ENCODE measurements at regions not wholly inside any gene's neighbourhood (a gene's known extent, or its start where the extent isn't known, plus 50 kb on each side); places are given as distances from the start of the nearest gene placed in this dataset.

DNA sequence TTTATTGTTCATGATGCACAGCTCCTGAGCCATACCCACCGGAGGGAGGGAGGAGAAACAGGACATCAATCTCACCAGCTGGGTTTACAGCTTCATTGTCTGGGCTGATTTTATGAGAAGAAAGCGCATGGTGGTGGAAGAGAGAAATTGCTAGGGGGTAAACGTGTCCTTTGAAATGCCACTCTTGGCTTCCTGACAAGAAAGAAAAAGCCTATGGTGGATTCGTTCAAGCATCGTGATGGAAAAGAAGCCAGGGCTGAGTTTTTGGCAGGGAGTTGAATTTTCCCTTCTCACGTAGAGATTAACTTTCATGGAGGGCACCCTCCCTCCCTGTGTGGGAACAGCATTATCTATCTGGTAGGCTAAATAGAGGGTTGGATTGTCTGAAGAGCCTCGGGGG is 502.0 kb downstream of the SLC4A3 start:
- Mint-ChIP-seq H3K27me3 (peaks cover 0 to 5% (median 0%) of the 10 kb centered on the region in 5 donors), H3K9me3 (peaks cover 0 to 13% (median 7%) of the 10 kb centered on the region in 11 donors), H3K4me3 (no peak overlapping the region), H3K4me1 (no peaks in the 10 kb centered on the region), H3K27ac (no peak overlapping the region), H3K36me3 (no peaks in the 10 kb centered on the region)
- Histone ChIP-seq H3K4me1 (ENCODE audit: control insufficient read depth in 2 of 2, insufficient read depth in 2 of 2, low read length in 2 of 2) (no peaks in the 10 kb centered on the region), H3K9me3 (ENCODE audit: control insufficient read depth in 2 of 3, low read length in 3 of 3) (peaks cover 0 to 5% (median 0%) of the 10 kb centered on the region in 3 experiments), H3K36me3 (ENCODE audit: control insufficient read depth in 2 of 3, insufficient read depth in 3 of 3, low read length in 3 of 3) (no peaks in the 10 kb centered on the region), H3K27ac (ENCODE audit: low read depth, low read length) (no peak overlapping the region), H3K4me3 (ENCODE audit: low read length) (no peak overlapping the region), H3K27me3 (ENCODE audit: control insufficient read depth in 2 of 2, insufficient read depth in 2 of 2, low read length in 2 of 2) (no peaks in the 10 kb centered on the region)
- CTCF ChIA-PET = no interaction called here
- intact Hi-C loops (cut with micrococcal nuclease) = no loop called here
- POLR2A ChIA-PET = no interaction called here
- ATAC-seq (no peak), DNase-seq (no peak)

DNA sequence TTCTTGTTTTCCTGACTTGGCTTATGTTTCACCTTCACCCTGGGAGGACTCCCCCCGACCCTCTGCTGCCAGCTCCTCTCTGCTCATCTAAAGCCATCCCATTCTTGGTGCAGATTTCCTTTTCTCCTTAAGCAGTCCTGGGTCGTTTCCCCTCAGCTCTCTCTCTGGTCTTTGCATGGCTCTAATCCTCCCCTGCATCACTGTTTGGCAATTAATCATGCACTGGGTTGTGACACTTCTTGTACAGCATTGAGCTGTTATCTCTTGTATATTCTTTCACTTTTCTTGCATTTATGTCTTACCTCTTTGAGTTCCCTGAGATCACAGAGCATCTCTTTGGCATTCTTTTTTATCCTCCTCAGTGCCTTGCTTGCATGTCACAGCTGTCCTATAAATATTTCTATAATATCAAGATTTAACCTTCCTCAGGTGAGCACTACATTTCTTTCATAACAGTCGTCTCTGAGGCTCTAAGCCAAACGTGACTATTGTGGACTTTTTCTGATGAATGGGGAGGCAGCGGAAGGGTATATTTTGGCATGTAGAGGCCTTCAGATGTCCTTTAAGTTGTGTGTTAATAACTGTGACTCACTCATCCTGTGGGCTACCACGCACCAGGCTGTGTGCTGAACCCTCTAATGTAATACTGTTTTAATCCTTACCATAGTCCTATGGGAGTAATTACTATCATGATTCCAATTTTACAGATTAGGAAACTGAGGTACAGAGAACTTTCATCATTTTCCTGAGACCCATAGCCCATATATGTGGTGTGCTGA is 507.5 kb downstream of the SLC4A3 start:
- no peaks in the 10 kb centered on the region for H3K4me1 ChIP-seq (ENCODE audit: control insufficient read depth in 2 of 2, insufficient read depth in 2 of 2, low read length in 2 of 2)
- ChIA-PET CTCF (no interaction called here), POLR2A (no interaction called here)
- H3K27ac ChIP-seq (ENCODE audit: low read depth, low read length) = no peak overlapping the region
- Mint-ChIP-seq H3K9me3 (peaks cover 0 to 13% (median 5%) of the 10 kb centered on the region in 11 donors), H3K4me1 (no peaks in the 10 kb centered on the region), H3K27ac (no peak overlapping the region), H3K4me3 (no peak overlapping the region), H3K27me3 (no peaks in the 10 kb centered on the region), H3K36me3 (no peaks in the 10 kb centered on the region)
- DNase-seq = no peak
- no peak for ATAC-seq
- peaks cover 0 to 5% (median 0%) of the 10 kb centered on the region in 3 experiments for H3K9me3 ChIP-seq (ENCODE audit: control insufficient read depth in 2 of 3, low read length in 3 of 3)
- H3K4me3 ChIP-seq (ENCODE audit: low read length) = no peak overlapping the region
- H3K36me3 ChIP-seq (ENCODE audit: control insufficient read depth in 2 of 3, insufficient read depth in 3 of 3, low read length in 3 of 3) = no peaks in the 10 kb centered on the region
- intact Hi-C loops (cut with micrococcal nuclease) = no loop called here
- no peaks in the 10 kb centered on the region for H3K27me3 ChIP-seq (ENCODE audit: control insufficient read depth in 2 of 2, insufficient read depth in 2 of 2, low read length in 2 of 2)

DNA sequence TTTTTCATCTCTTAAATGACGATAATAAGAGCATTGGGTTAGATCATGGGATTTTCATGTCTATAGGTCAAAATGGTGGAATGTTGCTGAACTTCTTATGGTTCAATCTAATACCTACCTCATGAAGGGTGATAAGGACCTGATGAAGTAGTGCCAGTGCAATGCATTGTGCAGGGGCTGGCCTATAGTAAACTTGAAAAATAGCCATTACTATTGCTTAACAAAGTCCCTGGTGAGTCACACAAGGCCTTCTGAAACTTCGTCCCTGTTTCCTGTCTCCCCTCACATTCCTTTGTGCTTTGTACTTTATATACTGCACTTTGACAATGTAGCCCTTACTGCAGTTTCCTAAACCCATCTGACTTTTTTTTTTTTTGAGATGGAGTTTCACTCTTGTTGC is 515.9 kb downstream of the SLC4A3 start:
- CTCF ChIA-PET = no interaction called here

DNA sequence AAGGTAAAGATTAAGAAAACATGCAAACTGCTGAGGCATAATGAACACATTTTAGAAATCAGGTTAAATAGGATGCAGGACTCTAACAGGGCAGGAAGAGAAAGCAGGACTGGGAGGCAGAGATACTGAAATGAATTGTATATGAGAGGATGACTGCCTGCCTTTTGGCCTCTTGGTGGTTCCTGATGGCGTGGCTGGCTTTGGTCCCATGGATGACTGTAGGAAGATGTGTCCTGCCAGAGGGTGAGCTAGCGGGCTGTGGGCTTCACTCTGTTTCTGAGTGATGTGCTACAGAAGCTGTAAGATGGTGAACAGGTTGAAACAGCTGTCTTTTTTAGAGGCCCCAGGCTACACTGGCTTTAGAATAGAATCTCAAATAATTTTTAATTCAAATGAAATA is 517.0 kb downstream of the SLC4A3 start:
- H3K4me3 Mint-ChIP-seq = no peak overlapping the region
- CTCF ChIA-PET = no interaction called here
- no peaks in the 10 kb centered on the region for H3K27me3 ChIP-seq (ENCODE audit: control insufficient read depth in 2 of 2, insufficient read depth in 2 of 2, low read length in 2 of 2)

More for the DNA sequence above, 515.9 kb downstream of the SLC4A3 start:
- Histone ChIP-seq H3K27me3 (ENCODE audit: control insufficient read depth in 2 of 2, insufficient read depth in 2 of 2, low read length in 2 of 2) (no peaks in the 10 kb centered on the region), H3K4me1 (ENCODE audit: control insufficient read depth in 2 of 2, insufficient read depth in 2 of 2, low read length in 2 of 2) (no peaks in the 10 kb centered on the region), H3K4me3 (ENCODE audit: low read length) (no peak overlapping the region), H3K9me3 (ENCODE audit: control insufficient read depth in 2 of 3, low read length in 3 of 3) (no peaks in the 10 kb centered on the region), H3K36me3 (ENCODE audit: control insufficient read depth in 2 of 3, insufficient read depth in 3 of 3, low read length in 3 of 3) (no peaks in the 10 kb centered on the region), H3K27ac (ENCODE audit: low read depth, low read length) (no peak overlapping the region)
- H3K27ac Mint-ChIP-seq = no peak overlapping the region
- H3K9me3 Mint-ChIP-seq = peaks cover 0 to 14% (median 4%) of the 10 kb centered on the region in 11 donors
- POLR2A ChIA-PET = no interaction called here
- no peaks in the 10 kb centered on the region for H3K4me1 Mint-ChIP-seq
- intact Hi-C loops (cut with micrococcal nuclease) = no loop called here
- H3K4me3 Mint-ChIP-seq = no peak overlapping the region
- DNase-seq (no peak), ATAC-seq (no peak)
- H3K36me3 Mint-ChIP-seq = no peaks in the 10 kb centered on the region
- peaks cover 0 to 20% (median 8%) of the 10 kb centered on the region in 5 donors for H3K27me3 Mint-ChIP-seq

DNA sequence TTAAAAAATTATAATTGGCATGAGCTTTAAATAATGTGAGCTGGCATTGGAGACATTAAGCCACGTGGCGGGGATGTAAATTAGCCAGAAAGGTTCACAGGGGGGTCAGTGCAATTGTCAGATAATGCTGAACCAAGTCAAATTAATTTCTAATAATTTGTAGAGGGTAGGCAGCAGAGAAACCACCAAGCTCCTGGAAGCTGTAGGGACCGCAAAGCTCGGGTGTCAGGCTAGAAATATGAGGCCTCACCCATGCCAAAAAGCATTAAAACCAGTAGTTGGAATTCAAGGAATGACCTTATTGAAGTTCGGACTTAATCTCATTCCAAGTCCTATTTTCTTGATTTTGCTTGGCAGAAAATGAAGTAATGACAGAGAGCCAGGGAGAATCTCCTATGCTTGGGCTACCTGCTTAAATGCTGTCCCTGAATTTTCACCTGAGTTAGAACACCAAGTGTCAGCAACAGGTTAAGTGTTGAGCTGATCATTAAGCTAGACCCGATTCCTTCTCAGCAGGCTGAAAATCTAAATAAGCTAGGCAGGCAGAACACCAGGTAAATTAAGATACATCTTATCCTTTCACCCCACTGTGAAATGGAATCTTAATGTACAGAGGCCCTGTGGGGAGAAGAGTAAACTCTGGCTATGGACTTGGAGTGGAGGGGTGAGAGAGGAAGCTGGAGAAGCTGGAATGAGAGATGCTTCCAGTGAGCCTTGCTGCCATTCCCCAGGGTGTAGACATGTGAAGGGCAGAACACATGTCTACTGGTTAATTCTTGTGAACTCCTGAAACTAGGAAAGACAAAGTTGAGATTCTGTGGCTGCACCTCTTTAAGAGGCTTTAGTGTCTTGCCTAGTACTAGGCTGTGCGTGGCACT is 520.0 kb downstream of the SLC4A3 start:
- H3K4me1 Mint-ChIP-seq = no peaks in the 10 kb centered on the region
- intact Hi-C loops (cut with micrococcal nuclease) = no loop called here
- no peak overlapping the region for H3K27ac Mint-ChIP-seq
- CTCF ChIA-PET = no interaction called here
- no peaks in the 10 kb centered on the region for H3K36me3 Mint-ChIP-seq
- Histone ChIP-seq H3K4me1 (ENCODE audit: control insufficient read depth in 2 of 2, insufficient read depth in 2 of 2, low read length in 2 of 2) (no peaks in the 10 kb centered on the region), H3K36me3 (ENCODE audit: control insufficient read depth in 2 of 3, insufficient read depth in 3 of 3, low read length in 3 of 3) (no peaks in the 10 kb centered on the region), H3K27me3 (ENCODE audit: control insufficient read depth in 2 of 2, insufficient read depth in 2 of 2, low read length in 2 of 2) (no peaks in the 10 kb centered on the region), H3K4me3 (ENCODE audit: low read length) (no peak overlapping the region), H3K27ac (ENCODE audit: low read depth, low read length) (no peak overlapping the region), H3K9me3 (ENCODE audit: control insufficient read depth in 2 of 3, low read length in 3 of 3) (no peaks in the 10 kb centered on the region)
- POLR2A ChIA-PET = no interaction called here
- H3K9me3 Mint-ChIP-seq = peaks cover 0 to 13% (median 2%) of the 10 kb centered on the region in 11 donors
- ATAC-seq (no peak), DNase-seq (no peak)
- no peak overlapping the region for H3K4me3 Mint-ChIP-seq
- peaks cover 0 to 21% (median 16%) of the 10 kb centered on the region in 5 donors for H3K27me3 Mint-ChIP-seq

More for the DNA sequence above, 517.0 kb downstream of the SLC4A3 start:
- Mint-ChIP-seq H3K27me3 (peaks cover 0 to 20% (median 8%) of the 10 kb centered on the region in 5 donors), H3K27ac (no peak overlapping the region), H3K9me3 (peaks cover 0 to 14% (median 4%) of the 10 kb centered on the region in 11 donors), H3K36me3 (no peaks in the 10 kb centered on the region), H3K4me1 (no peaks in the 10 kb centered on the region)
- intact Hi-C loops (cut with micrococcal nuclease) = no loop called here
- DNase-seq = no peak
- ATAC-seq = no peak
- Histone ChIP-seq H3K36me3 (ENCODE audit: control insufficient read depth in 2 of 3, insufficient read depth in 3 of 3, low read length in 3 of 3) (no peaks in the 10 kb centered on the region), H3K9me3 (ENCODE audit: control insufficient read depth in 2 of 3, low read length in 3 of 3) (no peaks in the 10 kb centered on the region), H3K4me1 (ENCODE audit: control insufficient read depth in 2 of 2, insufficient read depth in 2 of 2, low read length in 2 of 2) (no peaks in the 10 kb centered on the region), H3K27ac (ENCODE audit: low read depth, low read length) (no peak overlapping the region), H3K4me3 (ENCODE audit: low read length) (no peak overlapping the region)
- POLR2A ChIA-PET = no interaction called here

DNA sequence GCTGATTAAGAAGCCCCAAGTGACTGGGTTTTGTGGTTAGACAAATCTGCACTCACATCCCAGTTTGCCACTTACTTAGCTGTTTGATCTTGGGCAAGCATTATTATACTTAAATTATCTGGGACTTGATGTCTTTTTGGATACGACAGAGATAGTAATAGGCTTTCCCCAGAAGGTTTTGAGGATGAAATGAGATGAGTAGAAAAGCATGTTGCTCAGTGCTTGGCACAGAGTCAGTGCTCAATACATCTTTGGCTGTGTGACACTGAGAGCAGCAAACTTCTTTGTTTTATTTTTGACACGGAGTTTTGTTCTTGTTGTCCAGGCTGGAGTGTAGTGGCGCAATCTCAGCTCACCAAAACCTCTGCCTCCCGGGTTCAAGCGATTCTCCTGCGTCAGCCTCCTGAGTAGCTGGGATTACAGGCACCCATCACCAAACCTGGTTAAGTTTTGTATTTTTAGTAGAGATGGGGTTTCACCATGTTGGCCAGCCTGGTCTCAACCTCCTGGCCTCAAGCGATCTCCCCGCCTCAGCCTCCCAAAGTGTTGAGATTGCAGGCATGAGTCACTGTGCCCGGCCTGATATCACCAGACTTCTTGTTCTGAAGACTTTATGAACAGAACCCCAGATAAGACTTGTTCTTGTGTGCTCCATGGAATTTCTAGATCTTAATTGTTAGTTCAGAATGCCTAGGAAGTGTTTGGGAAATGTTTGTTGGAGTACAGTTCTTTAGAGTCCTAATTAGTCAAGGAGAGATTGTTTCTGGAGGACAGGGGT is 521.2 kb downstream of the SLC4A3 start:
- intact Hi-C loops (cut with micrococcal nuclease) = no loop called here
- DNase-seq (no peak), ATAC-seq (no peak)
- Mint-ChIP-seq H3K27me3 (peaks cover 0 to 26% (median 20%) of the 10 kb centered on the region in 5 donors), H3K36me3 (no peaks in the 10 kb centered on the region), H3K9me3 (peaks cover 0 to 9% (median 2%) of the 10 kb centered on the region in 11 donors), H3K4me3 (no peak overlapping the region), H3K27ac (no peak overlapping the region), H3K4me1 (no peaks in the 10 kb centered on the region)
- POLR2A ChIA-PET = no interaction called here
- CTCF ChIA-PET = no interaction called here
- no peak overlapping the region for H3K4me3 ChIP-seq (ENCODE audit: low read length)
- no peaks in the 10 kb centered on the region for H3K4me1 ChIP-seq (ENCODE audit: control insufficient read depth in 2 of 2, insufficient read depth in 2 of 2, low read length in 2 of 2)
- no peak overlapping the region for H3K27ac ChIP-seq (ENCODE audit: low read depth, low read length)
- no peaks in the 10 kb centered on the region for H3K27me3 ChIP-seq (ENCODE audit: control insufficient read depth in 2 of 2, insufficient read depth in 2 of 2, low read length in 2 of 2)
- H3K9me3 ChIP-seq (ENCODE audit: control insufficient read depth in 2 of 3, low read length in 3 of 3) = no peaks in the 10 kb centered on the region
- no peaks in the 10 kb centered on the region for H3K36me3 ChIP-seq (ENCODE audit: control insufficient read depth in 2 of 3, insufficient read depth in 3 of 3, low read length in 3 of 3)
